ENCODE measurements at regions not wholly inside any gene's neighbourhood (a gene's known extent, or its start where the extent isn't known, plus 50 kb on each side); places are given as distances from the start of the nearest gene placed in this dataset.
A peak's percentile ranks its signal among the peaks of the same experiment; 100 is the strongest.

DNA sequence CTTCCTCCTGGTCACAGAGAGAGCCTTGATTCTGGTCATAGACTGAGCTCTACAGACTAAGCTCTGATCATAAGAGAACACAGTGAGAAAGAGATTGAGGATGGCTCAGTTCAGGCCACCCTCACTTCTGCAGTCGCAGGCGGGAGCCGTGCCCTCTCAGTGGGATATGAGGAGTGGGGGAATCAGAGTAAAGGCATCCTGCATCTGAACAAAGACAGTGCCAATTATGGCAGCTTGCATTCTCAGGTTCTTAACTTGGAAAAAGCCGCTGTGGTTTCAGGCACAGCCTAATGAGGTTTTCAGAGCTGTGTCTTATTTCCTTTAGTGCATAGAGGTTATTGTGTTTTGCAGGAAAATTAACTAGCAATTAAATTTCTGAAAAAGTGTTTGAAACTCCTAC lies 134.4 kb upstream of the NLRP1 start:
- Mint-ChIP-seq H3K4me3 (ENCODE audit: low read depth) (no peak overlapping the region), H3K27ac (no peak overlapping the region), H3K36me3 (ENCODE audit: low read depth) (no peaks in the 10 kb centered on the region), H3K4me1 (ENCODE audit: low read depth) (no peaks in the 10 kb centered on the region), H3K27me3 (ENCODE audit: low read depth) (peaks cover 7% of the 10 kb centered on the region), H3K9me3 (no peaks in the 10 kb centered on the region)
- intact Hi-C loops (cut with micrococcal nuclease): no loop called here
- no peak for DNase-seq (ENCODE audit: low spot score)

DNA sequence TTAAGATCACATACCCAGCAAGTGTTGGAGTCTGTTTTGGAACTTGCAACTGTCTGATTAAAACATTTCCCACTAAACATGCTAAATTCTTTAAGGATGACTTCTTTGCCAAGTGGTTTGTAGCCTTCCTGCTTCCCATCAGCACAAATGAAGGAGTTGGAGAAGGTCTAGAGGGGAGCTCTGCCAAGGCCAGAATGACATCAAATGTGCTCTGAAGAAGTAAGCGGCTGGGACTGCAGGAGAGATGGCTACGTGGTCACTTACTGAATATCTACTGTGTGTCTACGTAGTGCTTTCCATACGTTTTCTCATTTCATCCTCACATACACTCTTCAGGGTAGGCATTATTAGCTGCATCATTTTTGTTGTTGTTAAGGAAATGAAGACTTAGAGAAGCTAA lies 135.7 kb upstream of the NLRP1 start:
- no peak overlapping the region for H3K27ac Mint-ChIP-seq
- intact Hi-C loops (cut with micrococcal nuclease): no loop called here
- no peak overlapping the region for H3K4me3 Mint-ChIP-seq (ENCODE audit: low read depth)
- no peak for DNase-seq (ENCODE audit: low spot score)
- no peaks in the 10 kb centered on the region for H3K36me3 Mint-ChIP-seq (ENCODE audit: low read depth)
- peaks cover 9% of the 10 kb centered on the region for H3K27me3 Mint-ChIP-seq (ENCODE audit: low read depth)
- no peaks in the 10 kb centered on the region for H3K9me3 Mint-ChIP-seq
- H3K4me1 Mint-ChIP-seq (ENCODE audit: low read depth): no peaks in the 10 kb centered on the region

DNA sequence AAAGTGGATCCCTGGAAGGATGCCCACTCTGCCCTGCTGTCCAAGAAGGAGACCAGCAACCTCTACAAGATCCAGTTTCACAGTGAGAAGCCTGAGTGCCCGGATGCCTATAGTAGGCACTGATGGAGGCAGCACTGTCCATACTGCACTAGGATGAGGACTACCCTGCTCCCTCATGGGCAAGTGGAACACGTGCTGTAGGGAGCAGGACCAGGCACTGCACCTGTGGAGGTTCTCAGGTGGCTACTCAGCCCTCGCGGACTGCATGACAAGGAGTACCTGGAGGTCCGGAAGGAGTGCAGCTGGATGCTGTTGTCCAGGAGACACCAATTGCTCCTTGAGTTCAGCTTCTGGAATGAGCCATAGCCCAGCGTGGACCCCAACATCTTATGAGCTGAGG lies 146.1 kb upstream of the NLRP1 start:
- intact Hi-C loops (cut with micrococcal nuclease): no loop called here
- H3K27me3 Mint-ChIP-seq (ENCODE audit: low read depth): peaks cover 24% of the 10 kb centered on the region
- no peak overlapping the region for H3K4me3 Mint-ChIP-seq (ENCODE audit: low read depth)
- no peaks in the 10 kb centered on the region for H3K36me3 Mint-ChIP-seq (ENCODE audit: low read depth)
- no peaks in the 10 kb centered on the region for H3K9me3 Mint-ChIP-seq
- no peak for DNase-seq (ENCODE audit: low spot score)
- H3K27ac Mint-ChIP-seq: no peak overlapping the region
- H3K4me1 Mint-ChIP-seq (ENCODE audit: low read depth): no peaks in the 10 kb centered on the region

DNA sequence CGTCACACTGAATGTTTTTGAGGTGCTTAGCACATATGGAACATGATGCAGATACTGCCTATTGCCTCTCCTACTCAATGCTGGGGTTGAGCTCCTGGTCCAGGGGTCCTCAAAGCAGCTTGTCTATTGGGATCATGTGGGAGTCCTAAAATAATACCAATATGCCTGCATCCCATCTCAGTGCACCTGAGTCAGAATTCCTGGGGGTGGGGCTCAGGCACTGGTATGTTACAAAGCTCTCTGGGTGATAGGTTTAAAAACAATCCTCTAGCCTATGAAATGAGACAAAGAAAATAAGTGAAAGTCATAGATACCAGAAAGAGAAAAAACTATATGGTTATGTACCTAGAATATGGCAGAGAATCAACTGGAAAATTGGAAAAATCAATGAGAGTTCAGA lies 156.6 kb upstream of the NLRP1 start:
- no peaks in the 10 kb centered on the region for H3K36me3 Mint-ChIP-seq (ENCODE audit: low read depth)
- intact Hi-C loops (cut with micrococcal nuclease): no loop called here
- DNase-seq (ENCODE audit: low spot score): no peak
- H3K27me3 Mint-ChIP-seq (ENCODE audit: low read depth): peaks cover 37% of the 10 kb centered on the region
- H3K27ac Mint-ChIP-seq: no peak overlapping the region
- H3K4me3 Mint-ChIP-seq (ENCODE audit: low read depth): no peak overlapping the region
- no peaks in the 10 kb centered on the region for H3K4me1 Mint-ChIP-seq (ENCODE audit: low read depth)
- H3K9me3 Mint-ChIP-seq: no peaks in the 10 kb centered on the region

DNA sequence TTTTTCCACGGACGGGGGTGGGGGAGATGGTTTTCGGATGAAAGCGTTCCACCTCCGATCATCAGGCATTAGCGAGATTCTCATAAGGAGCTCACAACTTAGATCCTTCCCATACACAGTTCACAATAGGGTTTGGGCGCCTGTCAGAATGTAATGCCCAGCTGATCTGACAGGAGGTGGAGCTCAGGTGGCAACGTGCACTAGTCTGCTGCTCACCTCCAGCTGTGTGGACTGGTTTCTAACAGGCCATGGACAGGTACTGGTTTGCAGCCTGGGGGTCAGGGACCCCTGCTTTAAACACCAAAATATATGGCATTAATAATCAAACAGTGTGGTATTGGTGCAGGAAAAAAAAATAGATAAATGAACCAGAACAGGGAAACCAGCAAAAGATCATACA lies 157.5 kb upstream of the NLRP1 start:
- no peak for DNase-seq (ENCODE audit: low spot score)
- no peaks in the 10 kb centered on the region for H3K9me3 Mint-ChIP-seq
- no peak overlapping the region for H3K27ac Mint-ChIP-seq
- H3K4me1 Mint-ChIP-seq (ENCODE audit: low read depth): no peaks in the 10 kb centered on the region
- no peak overlapping the region for H3K4me3 Mint-ChIP-seq (ENCODE audit: low read depth)
- H3K36me3 Mint-ChIP-seq (ENCODE audit: low read depth): no peaks in the 10 kb centered on the region
- intact Hi-C loops (cut with micrococcal nuclease): no loop called here
- peaks cover 34% of the 10 kb centered on the region for H3K27me3 Mint-ChIP-seq (ENCODE audit: low read depth)

DNA sequence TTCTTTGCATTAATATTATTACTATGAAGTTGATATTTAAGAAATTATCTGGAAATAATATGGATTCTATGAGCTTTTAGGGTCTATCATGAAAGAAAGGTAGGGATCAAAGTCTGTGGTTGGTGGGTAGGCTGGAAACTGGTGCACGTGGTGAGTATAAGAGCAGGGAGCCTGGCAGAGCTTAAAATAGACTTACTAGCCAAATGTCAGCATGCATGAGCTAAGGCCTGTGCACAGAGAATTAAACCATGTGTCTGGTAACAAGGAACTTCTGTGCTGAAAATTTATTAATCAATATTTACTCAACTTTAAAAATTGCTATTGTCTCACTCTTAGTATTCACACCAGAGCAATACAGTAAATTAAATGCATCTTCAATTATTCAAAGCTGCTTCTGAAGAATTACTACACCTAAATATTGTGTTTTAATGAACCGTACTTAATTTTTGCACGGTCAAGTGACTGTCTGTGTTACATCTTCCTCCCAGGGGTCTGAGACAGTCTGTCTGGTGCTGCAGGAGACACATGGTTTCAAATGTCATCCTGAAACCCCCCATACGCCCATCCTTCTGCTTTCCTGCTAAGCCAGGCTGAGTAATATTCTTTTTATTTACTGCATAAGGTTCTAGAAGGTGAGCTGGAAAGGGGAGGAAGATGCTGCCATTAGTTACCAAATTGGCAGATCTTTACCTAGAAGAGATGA lies 161.0 kb upstream of the NLRP1 start:
- Mint-ChIP-seq H3K4me1 (ENCODE audit: low read depth) (no peaks in the 10 kb centered on the region), H3K4me3 (ENCODE audit: low read depth) (no peak overlapping the region), H3K27ac (no peak overlapping the region), H3K36me3 (ENCODE audit: low read depth) (no peaks in the 10 kb centered on the region), H3K9me3 (no peaks in the 10 kb centered on the region), H3K27me3 (ENCODE audit: low read depth) (peaks cover 33% of the 10 kb centered on the region)
- no peak for DNase-seq (ENCODE audit: low spot score)
- intact Hi-C loops (cut with micrococcal nuclease): no loop called here

DNA sequence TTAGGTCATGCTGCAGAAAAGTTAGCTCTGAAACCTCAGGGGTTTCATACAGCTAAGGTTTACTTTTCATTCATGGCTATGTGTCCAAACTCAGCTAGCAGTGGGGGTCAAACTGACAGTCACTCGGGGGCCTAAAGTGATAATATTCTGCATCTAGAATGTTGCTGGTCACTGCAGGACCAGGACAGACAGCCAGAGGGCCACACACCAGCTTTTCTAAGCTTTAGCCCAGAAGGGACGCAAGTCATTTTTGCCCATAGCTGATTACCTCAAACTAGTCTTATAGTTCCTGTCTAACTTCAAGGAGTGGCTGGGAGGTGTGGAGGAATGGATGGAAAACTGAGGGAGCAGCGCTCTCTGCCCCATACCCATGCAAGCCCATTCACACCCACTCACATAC lies 163.0 kb upstream of the NLRP1 start:
- Mint-ChIP-seq H3K4me3 (ENCODE audit: low read depth) (no peak overlapping the region), H3K36me3 (ENCODE audit: low read depth) (no peaks in the 10 kb centered on the region), H3K27ac (no peak overlapping the region), H3K9me3 (no peaks in the 10 kb centered on the region), H3K4me1 (ENCODE audit: low read depth) (no peaks in the 10 kb centered on the region), H3K27me3 (ENCODE audit: low read depth) (peaks cover 32% of the 10 kb centered on the region)
- intact Hi-C loops (cut with micrococcal nuclease): no loop called here
- no peak for DNase-seq (ENCODE audit: low spot score)

DNA sequence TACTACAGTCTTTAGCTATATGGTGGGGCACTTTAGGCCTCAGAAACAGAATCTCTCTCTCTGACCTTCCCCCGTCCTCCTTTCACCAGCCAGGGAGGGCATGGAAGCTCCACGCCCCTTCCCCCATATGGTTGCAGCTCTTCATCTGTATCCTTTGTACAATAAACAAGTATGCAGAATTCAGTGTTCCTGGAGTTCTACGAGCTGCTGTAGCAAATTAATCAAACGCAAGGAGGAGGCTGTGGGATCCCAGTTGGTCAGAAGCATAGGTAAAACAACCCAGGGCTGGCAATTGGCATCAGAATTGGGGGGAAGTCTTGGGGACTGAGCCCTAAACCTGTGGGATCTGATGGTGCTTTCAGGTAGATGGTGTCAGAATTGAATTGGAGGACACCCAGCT lies 163.7 kb upstream of the NLRP1 start:
- Mint-ChIP-seq H3K4me1 (ENCODE audit: low read depth) (no peaks in the 10 kb centered on the region), H3K4me3 (ENCODE audit: low read depth) (no peak overlapping the region), H3K27ac (no peak overlapping the region), H3K27me3 (ENCODE audit: low read depth) (peaks cover 26% of the 10 kb centered on the region), H3K9me3 (no peaks in the 10 kb centered on the region), H3K36me3 (ENCODE audit: low read depth) (no peaks in the 10 kb centered on the region)
- DNase-seq (ENCODE audit: low spot score): no peak
- intact Hi-C loops (cut with micrococcal nuclease): no loop called here

DNA sequence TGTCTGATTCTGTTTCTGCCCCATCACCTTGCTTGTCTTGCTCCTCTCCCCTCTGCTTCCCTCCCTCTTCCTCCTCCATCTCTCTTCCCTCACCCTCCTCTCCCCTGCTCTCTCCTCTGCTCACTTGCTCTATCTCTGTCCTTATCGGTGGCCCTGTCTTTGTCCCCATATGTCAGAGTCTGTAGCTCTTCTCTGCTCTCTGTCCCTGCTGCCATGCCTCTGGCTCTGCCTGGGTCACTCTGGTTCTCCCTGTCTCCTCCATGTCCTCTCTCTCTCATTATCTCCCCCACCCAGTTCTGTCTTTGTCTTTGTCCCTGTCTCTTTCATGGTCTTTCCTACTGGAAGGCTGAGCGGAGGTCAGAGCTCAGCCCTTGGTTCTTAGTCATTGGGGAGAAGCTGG lies 169.1 kb upstream of the NLRP1 start:
- no peak for DNase-seq (ENCODE audit: low spot score)
- no peaks in the 10 kb centered on the region for H3K36me3 Mint-ChIP-seq (ENCODE audit: low read depth)
- H3K27ac Mint-ChIP-seq: no peak overlapping the region
- peaks cover under 1% of the 10 kb centered on the region for H3K4me1 Mint-ChIP-seq (ENCODE audit: low read depth)
- intact Hi-C loops (cut with micrococcal nuclease): no loop called here
- peaks cover 24% of the 10 kb centered on the region for H3K27me3 Mint-ChIP-seq (ENCODE audit: low read depth)
- no peak overlapping the region for H3K4me3 Mint-ChIP-seq (ENCODE audit: low read depth)
- no peaks in the 10 kb centered on the region for H3K9me3 Mint-ChIP-seq

DNA sequence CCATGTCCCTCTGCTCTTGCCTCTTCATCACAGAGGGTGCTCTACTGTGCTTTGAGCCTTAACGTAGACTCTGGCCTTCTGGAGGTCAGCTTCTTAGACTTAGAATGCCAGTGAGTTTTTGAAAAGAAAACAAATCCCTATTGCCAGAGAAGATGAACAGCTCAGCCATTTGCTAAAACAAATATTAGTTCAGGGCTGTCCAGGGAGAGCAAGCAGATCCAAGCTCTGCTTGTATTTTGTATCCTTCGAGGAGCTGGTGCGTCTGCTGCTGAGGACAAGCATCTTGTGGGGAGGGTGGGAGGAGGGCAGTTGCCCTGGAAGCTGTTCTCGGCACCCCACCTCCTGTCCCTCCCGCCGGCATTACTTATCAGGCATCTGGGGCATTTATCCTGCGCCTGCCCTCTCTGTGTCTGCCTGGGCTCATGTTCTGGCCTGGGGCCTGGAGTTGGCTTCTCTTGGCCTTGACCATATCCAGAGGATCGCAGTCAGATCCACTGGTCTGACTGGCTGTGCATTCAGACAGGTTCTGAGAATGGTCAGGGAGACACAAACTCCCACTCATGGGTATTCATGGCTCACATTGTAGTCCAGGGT lies 173.1 kb upstream of the NLRP1 start:
- no peak for DNase-seq (ENCODE audit: low spot score)
- intact Hi-C loops (cut with micrococcal nuclease): no loop called here
- Mint-ChIP-seq H3K4me1 (ENCODE audit: low read depth) (peaks cover 23% of the 10 kb centered on the region), H3K36me3 (ENCODE audit: low read depth) (no peaks in the 10 kb centered on the region), H3K9me3 (no peaks in the 10 kb centered on the region), H3K27ac (no peak overlapping the region), H3K4me3 (ENCODE audit: low read depth) (no peak overlapping the region), H3K27me3 (ENCODE audit: low read depth) (peaks cover 12% of the 10 kb centered on the region)

DNA sequence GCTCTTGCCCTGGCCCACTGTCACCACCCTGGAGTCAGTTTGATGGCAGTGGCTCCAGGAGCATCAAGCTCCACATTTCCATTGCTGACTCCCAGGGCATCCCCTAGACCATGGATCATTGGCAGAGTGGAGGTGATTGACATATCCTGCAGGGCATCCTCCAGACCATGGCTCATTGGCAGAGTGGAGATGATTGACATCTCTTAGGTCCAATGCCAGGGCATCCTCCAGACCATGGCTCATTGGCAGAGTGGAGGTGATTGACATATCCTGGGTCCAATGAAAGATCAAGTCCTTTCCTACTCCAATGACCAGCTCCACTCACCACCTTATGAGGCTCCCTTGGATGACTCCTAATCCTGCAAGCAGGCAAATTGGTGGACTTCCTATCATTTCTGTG lies 174.3 kb upstream of the NLRP1 start:
- H3K36me3 Mint-ChIP-seq (ENCODE audit: low read depth): no peaks in the 10 kb centered on the region
- no peak for DNase-seq (ENCODE audit: low spot score)
- peaks cover 24% of the 10 kb centered on the region for H3K4me1 Mint-ChIP-seq (ENCODE audit: low read depth)
- H3K27me3 Mint-ChIP-seq (ENCODE audit: low read depth): peaks cover 16% of the 10 kb centered on the region
- intact Hi-C loops (cut with micrococcal nuclease): loop anchor here (1.0 kb wide), 1 partner anchor 17 kb away; no protein-coding TSS in a partner anchor
- H3K27ac Mint-ChIP-seq: no peak overlapping the region
- no peaks in the 10 kb centered on the region for H3K9me3 Mint-ChIP-seq
- no peak overlapping the region for H3K4me3 Mint-ChIP-seq (ENCODE audit: low read depth)

DNA sequence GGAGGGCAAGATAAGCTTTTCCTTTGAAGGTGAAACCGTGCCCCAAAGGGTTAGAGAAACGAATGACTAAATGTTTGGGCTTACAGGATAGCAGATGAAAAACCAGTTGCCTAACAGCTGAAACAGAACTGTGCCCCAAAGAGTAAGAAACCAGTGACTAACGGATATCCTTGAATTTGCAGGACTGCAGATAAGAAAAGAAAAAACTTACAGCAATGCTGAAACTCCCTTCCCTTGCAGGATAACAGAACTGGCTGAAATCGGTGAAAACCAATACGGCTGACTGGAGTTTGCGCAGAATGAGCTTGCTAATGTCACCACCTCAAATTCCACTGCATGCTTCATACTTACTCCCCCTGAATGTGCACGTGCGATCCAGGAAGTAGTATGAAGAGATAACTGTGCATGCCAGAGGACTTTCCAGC lies 175.2 kb upstream of the NLRP1 start:
- intact Hi-C loops (cut with micrococcal nuclease): loop anchor here (1.0 kb wide), 1 partner anchor 16 kb away; no protein-coding TSS in a partner anchor
- H3K27ac Mint-ChIP-seq: peak overlapping the region; percentile 8
- H3K36me3 Mint-ChIP-seq (ENCODE audit: low read depth): no peaks in the 10 kb centered on the region
- H3K4me3 Mint-ChIP-seq (ENCODE audit: low read depth): no peak overlapping the region
- H3K9me3 Mint-ChIP-seq: no peaks in the 10 kb centered on the region
- peaks cover 12% of the 10 kb centered on the region for H3K27me3 Mint-ChIP-seq (ENCODE audit: low read depth)
- no peak for DNase-seq (ENCODE audit: low spot score)
- peaks cover 24% of the 10 kb centered on the region for H3K4me1 Mint-ChIP-seq (ENCODE audit: low read depth)

DNA sequence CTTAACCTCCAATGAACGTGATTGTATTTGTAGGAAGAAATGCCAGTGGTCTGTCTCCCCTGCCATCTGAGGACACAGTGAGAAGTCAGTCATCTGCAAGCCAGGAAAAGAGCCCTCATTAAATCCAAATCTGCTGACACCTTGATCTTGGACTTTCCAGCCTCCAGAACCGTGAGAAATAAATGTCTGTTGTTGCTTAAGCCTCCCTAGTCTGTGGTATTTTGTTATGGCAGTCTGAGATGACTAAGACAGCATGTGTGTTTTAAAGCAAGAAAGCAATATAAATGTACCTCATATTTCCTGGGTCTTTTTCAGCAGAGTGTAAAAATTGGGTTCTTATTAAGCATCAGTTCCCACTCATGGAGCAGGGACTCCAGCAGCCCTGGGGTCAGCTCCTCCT lies 177.9 kb upstream of the NLRP1 start:
- Mint-ChIP-seq H3K27me3 (ENCODE audit: low read depth) (peaks cover 13% of the 10 kb centered on the region), H3K4me1 (ENCODE audit: low read depth) (peaks cover 24% of the 10 kb centered on the region), H3K36me3 (ENCODE audit: low read depth) (no peaks in the 10 kb centered on the region), H3K27ac (no peak overlapping the region), H3K4me3 (ENCODE audit: low read depth) (no peak overlapping the region), H3K9me3 (no peaks in the 10 kb centered on the region)
- no peak for DNase-seq (ENCODE audit: low spot score)
- intact Hi-C loops (cut with micrococcal nuclease): no loop called here

Measured in activated T-helper 2 cell treated with anti-CD3 and anti-CD28 coated beads, Interferon-gamma antibody, Interleukin-2, Interleukin-4, amounts not matched to agents 10 μg/mL and 5 μg/mL and 100 μg/mL, durations not matched to agents 14 hours and 24 hours and 36 hours (primary cell).